ENCODE measurements at regions not wholly inside any gene's neighbourhood (a gene's known extent, or its start where the extent isn't known, plus 50 kb on each side); places are given as distances from the start of the nearest gene placed in this dataset.

DNA sequence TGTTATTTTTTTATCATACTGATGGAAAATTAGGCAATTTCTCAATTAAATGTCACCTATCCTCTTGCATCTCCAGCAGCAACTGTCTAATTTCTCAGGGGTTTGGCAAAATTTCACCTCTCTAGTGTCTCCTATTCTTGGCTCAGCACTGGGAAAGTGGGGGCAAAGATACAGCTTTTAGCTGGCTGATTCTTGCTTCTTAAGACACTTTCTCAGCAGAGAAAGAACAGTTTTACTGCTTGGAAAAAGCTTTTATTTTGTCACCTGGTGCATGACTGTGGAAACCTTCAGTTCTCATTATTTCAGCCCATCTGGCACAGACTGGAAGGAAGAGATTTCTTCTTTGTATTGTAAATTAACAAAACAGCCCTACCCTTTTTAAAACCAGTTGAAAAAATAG is 283.6 kb upstream of the SGCD start:
- no peak for ATAC-seq

DNA sequence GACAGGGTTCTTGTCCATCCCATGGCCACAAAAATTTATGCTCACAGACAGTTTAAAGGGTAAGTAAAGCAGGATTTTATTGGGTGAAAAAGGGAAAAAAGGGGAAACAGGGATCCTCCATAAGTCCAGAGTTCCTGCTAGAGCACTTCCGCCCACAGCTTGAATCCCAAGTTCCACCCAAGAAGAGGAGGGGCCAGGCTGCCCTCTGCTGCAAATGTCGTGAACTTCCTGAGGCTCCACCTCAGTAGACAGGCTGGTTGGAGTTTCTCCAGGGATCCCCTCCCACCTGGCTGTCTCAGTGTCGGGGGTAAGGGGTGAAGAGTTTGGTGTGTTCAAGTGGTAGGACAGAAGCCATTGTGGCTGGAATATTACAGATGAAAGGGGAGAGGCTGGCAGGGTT is 275.0 kb upstream of the SGCD start:
- TF ChIP-seq ZNF565 (CRISPR knock-in tag; conservative IDR thresholded peaks at IDR 0.05; ENCODE audit: low read depth) (no peak), OSR1 (CRISPR knock-in tag; IDR thresholded peaks at IDR 0.05) (no peak), ZNF70 (CRISPR knock-in tag; IDR thresholded peaks at IDR 0.05) (no peak), SNAI2 (CRISPR knock-in tag; IDR thresholded peaks at IDR 0.05) (no peak), RARB (CRISPR knock-in tag; IDR thresholded peaks at IDR 0.05) (no peak), TCF4 (CRISPR knock-in tag; IDR thresholded peaks at IDR 0.05; ENCODE audit: borderline replicate concordance) (no peak), ZFP3 (CRISPR knock-in tag; IDR thresholded peaks at IDR 0.05) (no peak), CSDC2 (CRISPR knock-in tag; IDR thresholded peaks at IDR 0.05) (no peak), ZC3H10 (CRISPR knock-in tag; IDR thresholded peaks at IDR 0.05) (no peak), BACH2 (CRISPR knock-in tag; IDR thresholded peaks at IDR 0.05; ENCODE audit: borderline replicate concordance) (no peak)
- TF ChIP-seq, protein P1, sequence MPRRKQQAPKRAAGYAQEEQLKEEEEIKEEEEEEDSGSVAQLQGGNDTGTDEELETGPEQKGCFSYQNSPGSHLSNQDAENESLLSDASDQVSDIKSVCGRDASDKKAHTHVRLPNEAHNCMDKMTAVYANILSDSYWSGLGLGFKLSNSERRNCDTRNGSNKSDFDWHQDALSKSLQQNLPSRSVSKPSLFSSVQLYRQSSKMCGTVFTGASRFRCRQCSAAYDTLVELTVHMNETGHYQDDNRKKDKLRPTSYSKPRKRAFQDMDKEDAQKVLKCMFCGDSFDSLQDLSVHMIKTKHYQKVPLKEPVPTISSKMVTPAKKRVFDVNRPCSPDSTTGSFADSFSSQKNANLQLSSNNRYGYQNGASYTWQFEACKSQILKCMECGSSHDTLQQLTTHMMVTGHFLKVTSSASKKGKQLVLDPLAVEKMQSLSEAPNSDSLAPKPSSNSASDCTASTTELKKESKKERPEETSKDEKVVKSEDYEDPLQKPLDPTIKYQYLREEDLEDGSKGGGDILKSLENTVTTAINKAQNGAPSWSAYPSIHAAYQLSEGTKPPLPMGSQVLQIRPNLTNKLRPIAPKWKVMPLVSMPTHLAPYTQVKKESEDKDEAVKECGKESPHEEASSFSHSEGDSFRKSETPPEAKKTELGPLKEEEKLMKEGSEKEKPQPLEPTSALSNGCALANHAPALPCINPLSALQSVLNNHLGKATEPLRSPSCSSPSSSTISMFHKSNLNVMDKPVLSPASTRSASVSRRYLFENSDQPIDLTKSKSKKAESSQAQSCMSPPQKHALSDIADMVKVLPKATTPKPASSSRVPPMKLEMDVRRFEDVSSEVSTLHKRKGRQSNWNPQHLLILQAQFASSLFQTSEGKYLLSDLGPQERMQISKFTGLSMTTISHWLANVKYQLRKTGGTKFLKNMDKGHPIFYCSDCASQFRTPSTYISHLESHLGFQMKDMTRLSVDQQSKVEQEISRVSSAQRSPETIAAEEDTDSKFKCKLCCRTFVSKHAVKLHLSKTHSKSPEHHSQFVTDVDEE (CRISPR knock-in tag; IDR thresholded peaks at IDR 0.05): no peak
- TF ChIP-seq, protein P2, sequence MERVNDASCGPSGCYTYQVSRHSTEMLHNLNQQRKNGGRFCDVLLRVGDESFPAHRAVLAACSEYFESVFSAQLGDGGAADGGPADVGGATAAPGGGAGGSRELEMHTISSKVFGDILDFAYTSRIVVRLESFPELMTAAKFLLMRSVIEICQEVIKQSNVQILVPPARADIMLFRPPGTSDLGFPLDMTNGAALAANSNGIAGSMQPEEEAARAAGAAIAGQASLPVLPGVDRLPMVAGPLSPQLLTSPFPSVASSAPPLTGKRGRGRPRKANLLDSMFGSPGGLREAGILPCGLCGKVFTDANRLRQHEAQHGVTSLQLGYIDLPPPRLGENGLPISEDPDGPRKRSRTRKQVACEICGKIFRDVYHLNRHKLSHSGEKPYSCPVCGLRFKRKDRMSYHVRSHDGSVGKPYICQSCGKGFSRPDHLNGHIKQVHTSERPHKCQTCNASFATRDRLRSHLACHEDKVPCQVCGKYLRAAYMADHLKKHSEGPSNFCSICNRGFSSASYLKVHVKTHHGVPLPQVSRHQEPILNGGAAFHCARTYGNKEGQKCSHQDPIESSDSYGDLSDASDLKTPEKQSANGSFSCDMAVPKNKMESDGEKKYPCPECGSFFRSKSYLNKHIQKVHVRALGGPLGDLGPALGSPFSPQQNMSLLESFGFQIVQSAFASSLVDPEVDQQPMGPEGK (CRISPR knock-in tag; IDR thresholded peaks at IDR 0.05; ENCODE audit: borderline replicate concordance): no peak
- ATAC-seq: no peak

More for the DNA sequence above, 283.6 kb upstream of the SGCD start:
- no peak for TF ChIP-seq ZFP3 (CRISPR knock-in tag; IDR thresholded peaks at IDR 0.05)
- TF ChIP-seq PPARA (CRISPR knock-in tag; IDR thresholded peaks at IDR 0.05; ENCODE audit: borderline replicate concordance): no peak
- TF ChIP-seq ZFP30 (CRISPR knock-in tag; IDR thresholded peaks at IDR 0.05): no peak
- TF ChIP-seq TOX (CRISPR knock-in tag; IDR thresholded peaks at IDR 0.05; ENCODE audit: borderline replicate concordance): no peak
- no peak for TF ChIP-seq ZNF8 (CRISPR knock-in tag; IDR thresholded peaks at IDR 0.05)
- no peak for TF ChIP-seq CSDC2 (CRISPR knock-in tag; IDR thresholded peaks at IDR 0.05)
- TF ChIP-seq, protein P1 (CRISPR knock-in tag; IDR thresholded peaks at IDR 0.05): no peak
- TF ChIP-seq, protein P2 (CRISPR knock-in tag; IDR thresholded peaks at IDR 0.05; ENCODE audit: borderline replicate concordance): no peak
- no peak for TF ChIP-seq ISL1 (CRISPR knock-in tag; IDR thresholded peaks at IDR 0.05)
- no peak for TF ChIP-seq OSR1 (CRISPR knock-in tag; IDR thresholded peaks at IDR 0.05)
- TF ChIP-seq, protein P3, sequence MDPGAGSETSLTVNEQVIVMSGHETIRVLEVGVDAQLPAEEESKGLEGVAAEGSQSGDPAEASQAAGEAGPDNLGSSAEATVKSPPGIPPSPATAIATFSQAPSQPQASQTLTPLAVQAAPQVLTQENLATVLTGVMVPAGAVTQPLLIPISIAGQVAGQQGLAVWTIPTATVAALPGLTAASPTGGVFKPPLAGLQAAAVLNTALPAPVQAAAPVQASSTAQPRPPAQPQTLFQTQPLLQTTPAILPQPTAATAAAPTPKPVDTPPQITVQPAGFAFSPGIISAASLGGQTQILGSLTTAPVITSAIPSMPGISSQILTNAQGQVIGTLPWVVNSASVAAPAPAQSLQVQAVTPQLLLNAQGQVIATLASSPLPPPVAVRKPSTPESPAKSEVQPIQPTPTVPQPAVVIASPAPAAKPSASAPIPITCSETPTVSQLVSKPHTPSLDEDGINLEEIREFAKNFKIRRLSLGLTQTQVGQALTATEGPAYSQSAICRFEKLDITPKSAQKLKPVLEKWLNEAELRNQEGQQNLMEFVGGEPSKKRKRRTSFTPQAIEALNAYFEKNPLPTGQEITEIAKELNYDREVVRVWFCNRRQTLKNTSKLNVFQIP (CRISPR knock-in tag; IDR thresholded peaks at IDR 0.05; ENCODE audit: borderline replicate concordance, low read depth): no peak
- no peak for TF ChIP-seq ZNF565 (CRISPR knock-in tag; conservative IDR thresholded peaks at IDR 0.05; ENCODE audit: low read depth)
- TF ChIP-seq, protein P4, sequence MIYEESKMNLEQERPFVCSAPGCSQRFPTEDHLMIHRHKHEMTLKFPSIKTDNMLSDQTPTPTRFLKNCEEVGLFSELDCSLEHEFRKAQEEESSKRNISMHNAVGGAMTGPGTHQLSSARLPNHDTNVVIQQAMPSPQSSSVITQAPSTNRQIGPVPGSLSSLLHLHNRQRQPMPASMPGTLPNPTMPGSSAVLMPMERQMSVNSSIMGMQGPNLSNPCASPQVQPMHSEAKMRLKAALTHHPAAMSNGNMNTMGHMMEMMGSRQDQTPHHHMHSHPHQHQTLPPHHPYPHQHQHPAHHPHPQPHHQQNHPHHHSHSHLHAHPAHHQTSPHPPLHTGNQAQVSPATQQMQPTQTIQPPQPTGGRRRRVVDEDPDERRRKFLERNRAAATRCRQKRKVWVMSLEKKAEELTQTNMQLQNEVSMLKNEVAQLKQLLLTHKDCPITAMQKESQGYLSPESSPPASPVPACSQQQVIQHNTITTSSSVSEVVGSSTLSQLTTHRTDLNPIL (CRISPR knock-in tag; IDR thresholded peaks at IDR 0.05; ENCODE audit: low read depth): no peak
- TF ChIP-seq TCF4 (CRISPR knock-in tag; IDR thresholded peaks at IDR 0.05; ENCODE audit: borderline replicate concordance): no peak
- TF ChIP-seq BACH2 (CRISPR knock-in tag; IDR thresholded peaks at IDR 0.05; ENCODE audit: borderline replicate concordance): no peak
- TF ChIP-seq ZNF70 (CRISPR knock-in tag; IDR thresholded peaks at IDR 0.05): no peak
- no peak for TF ChIP-seq ESRRG (CRISPR knock-in tag; IDR thresholded peaks at IDR 0.05)
- TF ChIP-seq, protein P5, sequence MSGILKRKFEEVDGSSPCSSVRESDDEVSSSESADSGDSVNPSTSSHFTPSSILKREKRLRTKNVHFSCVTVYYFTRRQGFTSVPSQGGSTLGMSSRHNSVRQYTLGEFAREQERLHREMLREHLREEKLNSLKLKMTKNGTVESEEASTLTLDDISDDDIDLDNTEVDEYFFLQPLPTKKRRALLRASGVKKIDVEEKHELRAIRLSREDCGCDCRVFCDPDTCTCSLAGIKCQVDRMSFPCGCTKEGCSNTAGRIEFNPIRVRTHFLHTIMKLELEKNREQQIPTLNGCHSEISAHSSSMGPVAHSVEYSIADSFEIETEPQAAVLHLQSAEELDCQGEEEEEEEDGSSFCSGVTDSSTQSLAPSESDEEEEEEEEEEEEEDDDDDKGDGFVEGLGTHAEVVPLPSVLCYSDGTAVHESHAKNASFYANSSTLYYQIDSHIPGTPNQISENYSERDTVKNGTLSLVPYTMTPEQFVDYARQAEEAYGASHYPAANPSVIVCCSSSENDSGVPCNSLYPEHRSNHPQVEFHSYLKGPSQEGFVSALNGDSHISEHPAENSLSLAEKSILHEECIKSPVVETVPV (CRISPR knock-in tag; IDR thresholded peaks at IDR 0.05): no peak
- no peak for TF ChIP-seq SNAI2 (CRISPR knock-in tag; IDR thresholded peaks at IDR 0.05)
- no peak for TF ChIP-seq GLIS3 (CRISPR knock-in tag; IDR thresholded peaks at IDR 0.05)

All from SK-N-SH treated with all-trans-retinoic acid at 6 μM for 48 hours (cell line).